GM23338 (cell line): ENCODE measurements at regions not wholly inside any gene's neighbourhood (a gene's known extent, or its start where the extent isn't known, plus 50 kb on each side); places are given as distances from the start of the nearest gene placed in this dataset.

Experiments used
- ATAC-seq: fragments of 200-7000 bp; cut with Tn5 transposase; 3 replicates; pipeline ENCODE4 v1.9.1; 2020
- DNase-seq: peaks from one replicate; pipeline ENCODE4 v3.0.0-alpha.2; 2015; ENCODE audit warnings: low spot score
- H2AFZ ChIP-seq: fragments of 200-600 bp; sonication (generic); 2 replicates; pipeline ENCODE4 v1.8.0; 2016; ENCODE audit warnings: antibody characterized with exemption, mild to moderate bottlenecking, moderate library complexity
- H3F3A ChIP-seq: fragments of 200-600 bp; sonication (generic); replicated peaks from 2 replicates; pipeline ENCODE4 v1.8.0; 2017; ENCODE audit warnings: antibody characterized with exemption, mixed run types, low read depth
- H3K27ac ChIP-seq: fragments of 200-600 bp; sonication (generic); 2 replicates; pipeline ENCODE4 v1.6.1; 2016; ENCODE audit warnings: low read depth
- H3K27me3 ChIP-seq: fragments of 200-600 bp; sonication (generic); 2 replicates; pipeline ENCODE4 v1.8.0; 2016; ENCODE audit warnings: mild to moderate bottlenecking, mixed run types, moderate library complexity; ENCODE audit not compliant: insufficient read depth
- H3K36me3 ChIP-seq: fragments of 200-600 bp; sonication (generic); 2 replicates; pipeline ENCODE4 v1.8.0; 2016; ENCODE audit warnings: mild to moderate bottlenecking; ENCODE audit not compliant: insufficient read depth
- H3K4me1 ChIP-seq: fragments of 200-600 bp; sonication (generic); 2 replicates; pipeline ENCODE4 v1.8.0; 2016; ENCODE audit warnings: mild to moderate bottlenecking, moderate library complexity; ENCODE audit not compliant: insufficient read depth
- H3K4me2 ChIP-seq: fragments of 200-600 bp; sonication (generic); 2 replicates; pipeline ENCODE4 v1.7.1; 2017; ENCODE audit warnings: mixed run types
- H3K4me3 ChIP-seq: fragments of 200-600 bp; sonication (generic); 2 replicates; pipeline ENCODE4 v1.6.1; 2016; ENCODE audit warnings: mixed run types
- H3K79me2 ChIP-seq: fragments of 200-600 bp; sonication (generic); replicated peaks from 2 replicates; pipeline ENCODE4 v1.8.0; 2017; ENCODE audit warnings: mild to moderate bottlenecking; ENCODE audit not compliant: insufficient read depth
- H3K9me2 ChIP-seq: fragments of 200-600 bp; sonication (generic); 2 replicates; pipeline ENCODE4 v1.8.0; 2017; ENCODE audit not compliant: insufficient read depth
- H4K20me1 ChIP-seq: fragments of 200-600 bp; sonication (generic); replicated peaks from 2 replicates; pipeline ENCODE4 v1.8.0; 2017; ENCODE audit warnings: mild to moderate bottlenecking; ENCODE audit not compliant: insufficient read depth
- H3K27ac Mint-ChIP-seq: 2 replicates; pipeline ENCODE4 v1.8.0; 2020; ENCODE audit warnings: inconsistent platforms, mild to moderate bottlenecking, moderate library complexity, mixed read lengths
- H3K27me3 Mint-ChIP-seq: 3 replicates; pipeline ENCODE4 v1.8.0; 2022; ENCODE audit warnings: low read depth, mild to moderate bottlenecking, moderate library complexity, mixed read lengths, inconsistent platforms; ENCODE audit not compliant: insufficient read depth, poor library complexity
- H3K36me3 Mint-ChIP-seq: 3 replicates; pipeline ENCODE4 v1.8.0; 2021; ENCODE audit warnings: low read depth, mild to moderate bottlenecking, inconsistent platforms, moderate library complexity, mixed read lengths
- H3K4me1 Mint-ChIP-seq: 3 replicates; pipeline ENCODE4 v1.8.0; 2020; ENCODE audit warnings: mild to moderate bottlenecking, inconsistent platforms, mixed read lengths
- H3K4me3 Mint-ChIP-seq: 3 replicates; pipeline ENCODE4 v1.8.0; 2021; ENCODE audit warnings: moderate library complexity, mild to moderate bottlenecking, inconsistent platforms, mixed read lengths
- H3K9me3 Mint-ChIP-seq: 3 replicates; pipeline ENCODE4 v1.8.0; 2020; ENCODE audit warnings: moderate library complexity, mild to moderate bottlenecking, inconsistent platforms, mixed read lengths
- CREB1 ChIP-seq: fragments of 250-450 bp; sonication (Bioruptor Pico); IDR thresholded peaks from 2 replicates; pipeline ENCODE4 v1.5.0; 2020; ENCODE audit warnings: low read depth, mild to moderate bottlenecking, moderate library complexity
- CTCF ChIP-seq, 2 experiments: fragments of 200-600 bp in 1 of 2; sonication (generic) in 1 of 2; conservative IDR thresholded peaks; 2 replicates each; pipeline versions ENCODE4 v1.5.1 to v1.6.1; 2016 to 2017; ENCODE audit warnings: antibody characterized with exemption in 2 of 2, low read depth in 2 of 2, mild to moderate bottlenecking in 2 of 2, moderate library complexity in 1 of 2
- EZH2 ChIP-seq: fragments of 200-600 bp; sonication (generic); IDR thresholded peaks from one replicate; pipeline ENCODE4 v1.8.0; 2017; ENCODE audit warnings: antibody characterized with exemption, mild to moderate bottlenecking, low read depth; ENCODE audit not compliant: unreplicated experiment
- EZH2phosphoT487 ChIP-seq: fragments of 200-600 bp; sonication (generic); IDR thresholded peaks from one replicate; pipeline ENCODE4 v1.8.1; 2018; ENCODE audit warnings: antibody characterized with exemption; ENCODE audit not compliant: unreplicated experiment
- JUNB ChIP-seq: IDR thresholded peaks from one replicate; pipeline ENCODE4 v1.6.1; 2016; ENCODE audit warnings: antibody characterized with exemption; ENCODE audit not compliant: unreplicated experiment
- POLR2AphosphoS5 ChIP-seq: IDR thresholded peaks from 2 replicates; pipeline ENCODE4 v1.6.1; 2016; ENCODE audit warnings: antibody characterized with exemption, low read depth
- REST ChIP-seq: IDR thresholded peaks from one replicate; pipeline ENCODE4 v1.6.1; 2018; ENCODE audit warnings: antibody characterized with exemption; ENCODE audit not compliant: unreplicated experiment
- STAT1 ChIP-seq: IDR thresholded peaks from one replicate; pipeline ENCODE4 v1.6.1; 2016; ENCODE audit warnings: antibody characterized with exemption; ENCODE audit not compliant: unreplicated experiment
- ZNF114 ChIP-seq: fragments of 250-450 bp; sonication (Bioruptor Pico); IDR thresholded peaks from 2 replicates; pipeline ENCODE4 v1.5.0; 2020; ENCODE audit warnings: mild to moderate bottlenecking, moderate library complexity

GRCh38 chr9:78544230-78544629, 247.3 kb downstream of the PSAT1 start (continued):
- no peak for TF ChIP-seq CTCF (conservative IDR thresholded peaks at IDR 0.05; ENCODE audit: low read depth in 2 of 2)
- TF ChIP-seq STAT1, result no peak
- no peak for TF ChIP-seq EZH2phosphoT487
- TF ChIP-seq POLR2AphosphoS5, result no peak
- no peak for TF ChIP-seq ZNF114 (CRISPR knock-in tag)
- no peak for TF ChIP-seq JUNB
- no peak for TF ChIP-seq REST
- no peak for TF ChIP-seq CREB1
- no peak for TF ChIP-seq EZH2

- H3K36me3 ChIP-seq, result no peaks in the 10 kb centered on the region
- ATAC-seq, result no peak
Observed at GRCh38 chr9:78547831-78548230, 250.9 kb downstream of the PSAT1 start.

More at GRCh38 chr9:78547831-78548230, 250.9 kb downstream of the PSAT1 start:
- TF ChIP-seq EZH2phosphoT487, result no peak
- no peak for TF ChIP-seq JUNB
- TF ChIP-seq CTCF (conservative IDR thresholded peaks at IDR 0.05; ENCODE audit: low read depth in 2 of 2), result no peak
- no peak for TF ChIP-seq POLR2AphosphoS5
- Histone ChIP-seq H3K9me2 (peaks cover 13% of the 10 kb centered on the region; the same call in 1 of the 2 replicates), H3K27me3 (no peaks in the 10 kb centered on the region), H3K4me3 (no peak overlapping the region), H3K27ac (no peak overlapping the region), H3F3A (no peaks in the 10 kb centered on the region), H4K20me1 (no peaks in the 10 kb centered on the region), H2AFZ (no peak overlapping the region), H3K79me2 (no peaks in the 10 kb centered on the region), H3K4me1 (peaks cover 13% of the 10 kb centered on the region), H3K4me2 (no peak overlapping the region)
- no peak for DNase-seq
- peaks cover 22% of the 10 kb centered on the region for H3K4me1 Mint-ChIP-seq
- H3K9me3 Mint-ChIP-seq, result peaks cover 5% of the 10 kb centered on the region; the same call in 1 of the 3 replicates
- peaks cover 8% of the 10 kb centered on the region for H3K27me3 Mint-ChIP-seq
- H3K4me3 Mint-ChIP-seq, result no peak overlapping the region
- H3K27ac Mint-ChIP-seq, result no peak overlapping the region
- H3K36me3 Mint-ChIP-seq, result peaks cover 6% of the 10 kb centered on the region
